Spleen (tissue), 11 donors: ENCODE measurements at regions not wholly inside any gene's neighbourhood (a gene's known extent, or its start where the extent isn't known, plus 50 kb on each side); places are given as distances from the start of the nearest gene placed in this dataset.

Source experiments
- DNase-seq: peaks from one replicate; pipeline ENCODE4 v3.0.0-alpha.2; 2020
- H3K27ac ChIP-seq, 8 donors: fragments of 200-600 bp; sonication (generic) in 7 of 8; 1 replicate in 4 of 8; 2 replicates in 4 of 8; pipeline versions ENCODE4 v1.5.0 to v1.8.0; 2016 to 2021; ENCODE audit warnings: inconsistent platforms in 4 of 8, mild to moderate bottlenecking in 4 of 8, moderate library complexity in 1 of 8
- H3K27me3 ChIP-seq, 7 donors: fragments of 200-600 bp; sonication (generic) in 6 of 7; replicated peaks in 1 of 7; 1 replicate in 4 of 7; 2 replicates in 3 of 7; pipeline versions ENCODE4 v1.5.0 to v1.8.0; 2016 to 2021; ENCODE audit warnings: inconsistent platforms in 3 of 7, mild to moderate bottlenecking in 1 of 7
- H3K36me3 ChIP-seq, 6 donors: fragments of 200-600 bp; sonication (generic) in 5 of 6; 1 replicate in 4 of 6; 2 replicates in 2 of 6; pipeline versions ENCODE4 v1.5.0 to v1.8.0; 2016 to 2021; ENCODE audit warnings: inconsistent platforms in 2 of 6
- H3K4me1 ChIP-seq, 6 donors: fragments of 200-600 bp; sonication (generic) in 5 of 6; 1 replicate in 3 of 6; 2 replicates in 3 of 6; pipeline versions ENCODE4 v1.5.0 to v1.8.0; 2016 to 2021; ENCODE audit warnings: inconsistent platforms in 3 of 6
- H3K4me3 ChIP-seq, 8 donors: fragments of 200-600 bp; sonication (generic) in 7 of 8; 1 replicate in 4 of 8; 2 replicates in 4 of 8; pipeline versions ENCODE4 v1.5.0 to v1.8.0; 2016 to 2021; ENCODE audit warnings: inconsistent platforms in 4 of 8, mild to moderate bottlenecking in 4 of 8, moderate library complexity in 2 of 8
- H3K9me3 ChIP-seq, 8 donors: fragments of 200-600 bp; sonication (generic) in 7 of 8; 1 replicate in 4 of 8; 2 replicates in 4 of 8; pipeline versions ENCODE4 v1.5.0 to v1.8.0; 2016 to 2021; ENCODE audit warnings: inconsistent platforms in 4 of 8
- CTCF ChIP-seq, 11 experiments: fragments of 200-600 bp in 7 of 11; fragments of 450-650 bp in 4 of 11; sonication (generic) in 4 of 11; IDR thresholded peaks in 8 of 11; conservative IDR thresholded peaks in 3 of 11; 1 replicate in 7 of 11; 2 replicates in 4 of 11; pipeline versions ENCODE4 v1.4.0 to v1.8.0; 2016 to 2021; ENCODE audit warnings: antibody characterized with exemption in 11 of 11, inconsistent platforms in 4 of 11, mild to moderate bottlenecking in 1 of 11
- POLR2A ChIP-seq, 3 donors: fragments of 450-650 bp; IDR thresholded peaks; one replicate each; pipeline ENCODE4 v1.5.1; 2017; ENCODE audit warnings: antibody characterized with exemption in 3 of 3, mild to moderate bottlenecking in 1 of 3
- POLR2AphosphoS5 ChIP-seq, 3 donors: sonication (generic); formaldehyde crosslinking; IDR thresholded peaks; one replicate each; pipeline ENCODE4 v1.5.1; 2017; ENCODE audit warnings: antibody characterized with exemption in 3 of 3
- WGBS, 5 donors: extraction: QIAGEN DNeasy Blood & Tissue Kit in 3 of 5; methylation state at CpG; one replicate each; pipeline versions ENCODE4 v1.1.5 to v1.1.7; 2013 to 2018; 5-methylcytosine and 5-hydroxymethylcytosine counted together
- intact Hi-C: fragments of 100-400 bp; cut with DNase I; formaldehyde crosslinking; loops from one replicate; pipeline ENCODE4 v1.15.0; 2023; ENCODE audit warnings: low total_unique reads
- donor health status: healthy with polysubstance abuse.
- donor health status: DM: no; HTN: no; CAD: no; lungs with moderate emphysema.
- donor health status: DM: no; HTN: no; CAD: no.
- donor health status: Bipolar disorder and iron deficiency.
- donor health status: healthy.
- donor health status: DM: no; HTN: no; CAD: no.
- donor health status: DM: yes; HTN: yes; CAD: no.

GRCh38 chr7:12474035-12474434, 70.4 kb upstream of the VWDE start:
- TF ChIP-seq POLR2AphosphoS5 (IDR thresholded peaks at IDR 0.05) (no peak), CTCF (IDR thresholded peaks at IDR 0.05 in 8 of 11, conservative IDR thresholded peaks at IDR 0.05 in 3 of 11) (no peak), POLR2A (IDR thresholded peaks at IDR 0.05) (no peak)
- no peak overlapping the region for H3K4me3 ChIP-seq
- no peaks in the 10 kb centered on the region for H3K36me3 ChIP-seq
- H3K27me3 ChIP-seq, result no peaks in the 10 kb centered on the region
- DNase-seq, result no peak
- H3K9me3 ChIP-seq, result no peaks in the 10 kb centered on the region
- H3K4me1 ChIP-seq, result no peaks in the 10 kb centered on the region
- intact Hi-C loops, result no loop called here
- no peak overlapping the region for H3K27ac ChIP-seq
- 56 to 77% (median 68%) methylated on average over 4 of the region's 4 CpGs for WGBS, 5 donors

- 49 to 81% (median 64%) methylated on average over 6 of the region's 6 CpGs for WGBS, 5 donors
- DNase-seq, result no peak
- no peaks in the 10 kb centered on the region for H3K27me3 ChIP-seq
- no peak overlapping the region for H3K4me3 ChIP-seq
- no peaks in the 10 kb centered on the region for H3K36me3 ChIP-seq
- intact Hi-C loops, result no loop called here
- TF ChIP-seq POLR2AphosphoS5 (IDR thresholded peaks at IDR 0.05) (no peak), CTCF (IDR thresholded peaks at IDR 0.05 in 8 of 11, conservative IDR thresholded peaks at IDR 0.05 in 3 of 11) (no peak)
- H3K4me1 ChIP-seq, result no peaks in the 10 kb centered on the region
- H3K9me3 ChIP-seq, result no peaks in the 10 kb centered on the region
- no peak overlapping the region for H3K27ac ChIP-seq
Measured at GRCh38 chr7:12475362-12476063, 71.8 kb upstream of the VWDE start.

GRCh38 chr7:12477620-12478019, 74.0 kb upstream of the VWDE start:
- H3K27me3 ChIP-seq, result no peaks in the 10 kb centered on the region
- DNase-seq, result no peak
- no peak overlapping the region for H3K27ac ChIP-seq
- peaks cover 0 to 4% (median 0%) of the 10 kb centered on the region in 6 donors for H3K4me1 ChIP-seq
- no peaks in the 10 kb centered on the region for H3K9me3 ChIP-seq
- no peak for TF ChIP-seq POLR2AphosphoS5 (IDR thresholded peaks at IDR 0.05)
- TF ChIP-seq POLR2A (IDR thresholded peaks at IDR 0.05), result no peak
- whole genome bisulfite sequencing, 5 donors, result 62 to 90% (median 69%) methylated on average over 3 of the region's 3 CpGs
- intact Hi-C loops, result no loop called here
- no peaks in the 10 kb centered on the region for H3K36me3 ChIP-seq
- no peak overlapping the region for H3K4me3 ChIP-seq

GRCh38 chr7:12481722-12482121, 78.1 kb upstream of the VWDE start:
- no peak overlapping the region for H3K27ac ChIP-seq
- 32 to 45% (median 37%) methylated on average over 3 of the region's 3 CpGs for WGBS, 5 donors
- no peaks in the 10 kb centered on the region for H3K27me3 ChIP-seq
- no peak overlapping the region for H3K4me3 ChIP-seq
- H3K36me3 ChIP-seq, result no peaks in the 10 kb centered on the region
- peaks cover 0 to 4% (median 0%) of the 10 kb centered on the region in 6 donors for H3K4me1 ChIP-seq
- no peaks in the 10 kb centered on the region for H3K9me3 ChIP-seq
- intact Hi-C loops, result no loop called here
- no peak for DNase-seq
- TF ChIP-seq POLR2A (IDR thresholded peaks at IDR 0.05), result no peak
- TF ChIP-seq POLR2AphosphoS5 (IDR thresholded peaks at IDR 0.05), result no peak
- TF ChIP-seq CTCF (IDR thresholded peaks at IDR 0.05 in 8 of 11, conservative IDR thresholded peaks at IDR 0.05 in 3 of 11), result no peak
